Natural killer cell (primary cell): ENCODE measurements at regions not wholly inside any gene's neighbourhood (a gene's known extent, or its start where the extent isn't known, plus 50 kb on each side); places are given as distances from the start of the nearest gene placed in this dataset.

Experiments
- ATAC-seq, 3 donors: fragments of 150-1000 bp in 2 of 3; fragments of 200-7000 bp in 1 of 3; cut with Tn5 transposase; 1 replicate in 1 of 3; 2 replicates in 2 of 3; pipeline ENCODE4 v1.10.0; 2021; ENCODE audit warnings: mild to moderate bottlenecking in 2 of 3, moderate library complexity in 2 of 3
- DNase-seq, 2 donors: peaks; one replicate each; pipeline versions ENCODE4 v3.0.0 to v3.0.0-alpha.2; 2013 to 2021; ENCODE audit warnings: mixed read lengths in 1 of 2
- H3K27ac ChIP-seq: one replicate; pipeline ENCODE4 v1.5.1; 2013; ENCODE audit warnings: mild to moderate bottlenecking, low read length
- H3K27me3 ChIP-seq: one replicate; pipeline ENCODE4 v1.6.1; 2013; ENCODE audit warnings: low read length; ENCODE audit not compliant: control insufficient read depth, insufficient read depth
- H3K36me3 ChIP-seq: one replicate; pipeline ENCODE4 v1.6.1; 2013; ENCODE audit warnings: low read length; ENCODE audit not compliant: control insufficient read depth, insufficient read depth
- H3K4me1 ChIP-seq: one replicate; pipeline ENCODE4 v1.6.1; 2013; ENCODE audit warnings: low read length; ENCODE audit not compliant: control insufficient read depth, insufficient read depth
- H3K4me3 ChIP-seq: one replicate; pipeline ENCODE4 v1.5.1; 2013; ENCODE audit warnings: low read length
- H3K9me3 ChIP-seq: one replicate; pipeline ENCODE4 v1.6.1; 2013; ENCODE audit warnings: low read length; ENCODE audit not compliant: control insufficient read depth, insufficient read depth
- H3K27ac Mint-ChIP-seq, 2 donors: one replicate each; pipeline ENCODE4 v1.8.0; 2022; ENCODE audit warnings: mild to moderate bottlenecking in 2 of 2, mixed read lengths in 2 of 2, moderate library complexity in 1 of 2
- H3K27me3 Mint-ChIP-seq, 2 donors: one replicate each; pipeline ENCODE4 v1.8.0; 2022; ENCODE audit warnings: low read depth in 2 of 2, mixed read lengths in 2 of 2
- H3K36me3 Mint-ChIP-seq: one replicate; pipeline ENCODE4 v1.8.0; 2022; ENCODE audit warnings: mixed read lengths
- H3K4me1 Mint-ChIP-seq, 2 donors: one replicate each; pipeline ENCODE4 v1.8.0; 2022; ENCODE audit warnings: mixed read lengths in 2 of 2
- H3K4me3 Mint-ChIP-seq: one replicate; pipeline ENCODE4 v1.8.0; 2022; ENCODE audit warnings: mild to moderate bottlenecking, moderate library complexity, mixed read lengths
- H3K9me3 Mint-ChIP-seq, 2 donors: one replicate each; pipeline ENCODE4 v1.8.0; 2022; ENCODE audit warnings: mixed read lengths in 2 of 2
- WGBS: methylation state at CpG from one replicate; pipeline ENCODE4 v1.1.7; 2013; ENCODE audit warnings: missing lambda C conversion rate; ENCODE audit not compliant: insufficient coverage; 5-methylcytosine and 5-hydroxymethylcytosine counted together
- intact Hi-C: fragments of 100-400 bp; cut with micrococcal nuclease; formaldehyde crosslinking; loops from one replicate; pipeline ENCODE4 v1.14.2; 2022
- TF ChIP-seq, protein P1 (sequence below): fragments of 200-600 bp; IDR thresholded peaks from one replicate; pipeline ENCODE4 v1.8.0; 2022; ENCODE audit warnings: antibody characterized with exemption

DNA sequence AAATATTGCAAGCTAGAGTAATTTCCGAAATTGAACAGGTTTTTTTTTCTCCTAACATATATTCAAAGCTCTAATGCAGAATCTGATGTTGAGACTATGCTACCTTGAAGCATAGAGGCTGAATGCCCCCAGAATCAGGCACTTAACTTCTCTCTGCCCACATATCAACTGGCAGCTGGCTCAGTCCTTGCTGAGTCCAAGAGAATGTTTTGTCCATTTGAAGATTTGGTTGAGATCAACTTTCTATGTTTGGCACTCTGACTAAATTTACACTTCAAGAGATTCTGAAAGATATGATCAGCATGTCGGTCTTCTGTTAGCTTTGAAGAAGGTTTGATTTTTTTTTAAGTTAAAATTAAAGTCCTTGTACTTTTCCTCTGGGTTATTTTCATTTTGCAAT is 1298.1 kb downstream of the EPHA7 start:
- 69% methylated on average over 1 of the region's 2 CpGs for WGBS
- H3K27ac Mint-ChIP-seq = no peak overlapping the region
- ATAC-seq (no peak), DNase-seq (no peak)
- H3K4me3 ChIP-seq = no peak overlapping the region
- H3K4me1 ChIP-seq = no peaks in the 10 kb centered on the region
- TF ChIP-seq, protein P1, sequence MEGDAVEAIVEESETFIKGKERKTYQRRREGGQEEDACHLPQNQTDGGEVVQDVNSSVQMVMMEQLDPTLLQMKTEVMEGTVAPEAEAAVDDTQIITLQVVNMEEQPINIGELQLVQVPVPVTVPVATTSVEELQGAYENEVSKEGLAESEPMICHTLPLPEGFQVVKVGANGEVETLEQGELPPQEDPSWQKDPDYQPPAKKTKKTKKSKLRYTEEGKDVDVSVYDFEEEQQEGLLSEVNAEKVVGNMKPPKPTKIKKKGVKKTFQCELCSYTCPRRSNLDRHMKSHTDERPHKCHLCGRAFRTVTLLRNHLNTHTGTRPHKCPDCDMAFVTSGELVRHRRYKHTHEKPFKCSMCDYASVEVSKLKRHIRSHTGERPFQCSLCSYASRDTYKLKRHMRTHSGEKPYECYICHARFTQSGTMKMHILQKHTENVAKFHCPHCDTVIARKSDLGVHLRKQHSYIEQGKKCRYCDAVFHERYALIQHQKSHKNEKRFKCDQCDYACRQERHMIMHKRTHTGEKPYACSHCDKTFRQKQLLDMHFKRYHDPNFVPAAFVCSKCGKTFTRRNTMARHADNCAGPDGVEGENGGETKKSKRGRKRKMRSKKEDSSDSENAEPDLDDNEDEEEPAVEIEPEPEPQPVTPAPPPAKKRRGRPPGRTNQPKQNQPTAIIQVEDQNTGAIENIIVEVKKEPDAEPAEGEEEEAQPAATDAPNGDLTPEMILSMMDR = no peak
- intact Hi-C loops = no loop called here
- no peak overlapping the region for H3K27ac ChIP-seq
- H3K27me3 ChIP-seq = no peaks in the 10 kb centered on the region
- H3K9me3 Mint-ChIP-seq = peaks cover 2 to 16% of the 10 kb centered on the region in 2 donors
- no peaks in the 10 kb centered on the region for H3K27me3 Mint-ChIP-seq
- H3K36me3 ChIP-seq = no peaks in the 10 kb centered on the region
- H3K4me3 Mint-ChIP-seq = no peak overlapping the region
- no peaks in the 10 kb centered on the region for H3K36me3 Mint-ChIP-seq
- H3K4me1 Mint-ChIP-seq = no peaks in the 10 kb centered on the region
- no peaks in the 10 kb centered on the region for H3K9me3 ChIP-seq

DNA sequence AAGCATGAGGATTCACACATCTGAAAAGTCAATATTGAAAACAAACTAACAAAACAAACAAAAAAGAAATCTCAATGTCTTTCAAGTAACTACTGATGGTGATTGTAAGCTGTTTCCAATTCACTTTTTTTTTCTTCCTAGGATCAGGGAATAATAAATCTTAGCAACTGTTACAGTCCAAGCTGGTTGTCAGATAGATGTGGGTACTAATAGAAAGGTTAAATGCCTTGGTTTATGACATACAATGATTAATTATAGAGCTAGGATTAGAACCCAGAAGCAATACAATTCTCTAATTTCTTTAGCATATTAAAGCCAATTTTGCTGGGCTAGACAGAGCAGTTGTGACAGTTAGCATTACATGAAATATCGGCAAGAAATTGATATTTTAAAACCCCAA is 1301.6 kb downstream of the EPHA7 start:
- H3K27ac Mint-ChIP-seq = no peak overlapping the region
- no peaks in the 10 kb centered on the region for H3K4me1 ChIP-seq
- H3K27ac ChIP-seq = no peak overlapping the region
- no peaks in the 10 kb centered on the region for H3K4me1 Mint-ChIP-seq
- intact Hi-C loops = no loop called here
- TF ChIP-seq, protein P1 = no peak
- WGBS = 92% methylated on average over 1 of the region's 1 CpG
- H3K27me3 ChIP-seq = no peaks in the 10 kb centered on the region
- no peaks in the 10 kb centered on the region for H3K36me3 ChIP-seq
- DNase-seq (no peak), ATAC-seq (no peak)
- H3K4me3 Mint-ChIP-seq = no peak overlapping the region
- H3K36me3 Mint-ChIP-seq = no peaks in the 10 kb centered on the region
- peaks cover 4 to 11% of the 10 kb centered on the region in 2 donors for H3K9me3 Mint-ChIP-seq
- no peaks in the 10 kb centered on the region for H3K9me3 ChIP-seq
- no peaks in the 10 kb centered on the region for H3K27me3 Mint-ChIP-seq
- no peak overlapping the region for H3K4me3 ChIP-seq

DNA sequence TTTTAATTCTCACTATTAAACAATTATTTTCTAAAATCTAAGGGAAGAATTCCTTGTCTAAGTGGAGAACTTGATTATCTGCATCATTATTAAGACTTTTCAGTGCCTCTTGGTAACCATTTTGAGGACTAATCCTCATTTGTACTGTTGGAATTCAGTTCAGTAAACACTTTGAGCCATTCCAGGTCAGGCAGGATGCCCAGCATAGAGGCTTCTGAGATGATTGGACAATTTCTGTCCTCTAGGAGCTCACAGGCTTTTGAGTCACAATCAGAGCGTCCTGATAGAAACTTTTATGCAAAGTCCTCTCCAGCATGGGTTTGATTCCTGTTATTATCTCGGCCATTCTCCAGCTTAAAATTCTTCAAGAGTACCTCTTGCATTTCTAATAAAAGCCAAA is 1304.6 kb downstream of the EPHA7 start:
- ATAC-seq (no peak), DNase-seq (no peak)
- no peaks in the 10 kb centered on the region for H3K36me3 ChIP-seq
- no peak overlapping the region for H3K4me3 Mint-ChIP-seq
- no peak overlapping the region for H3K27ac Mint-ChIP-seq
- H3K9me3 Mint-ChIP-seq = peaks cover 8 to 10% of the 10 kb centered on the region in 2 donors
- no peaks in the 10 kb centered on the region for H3K36me3 Mint-ChIP-seq
- TF ChIP-seq, protein P1 = no peak
- 82% methylated on average over 2 of the region's 2 CpGs for WGBS
- H3K4me1 ChIP-seq = no peaks in the 10 kb centered on the region
- no peaks in the 10 kb centered on the region for H3K27me3 ChIP-seq
- no peaks in the 10 kb centered on the region for H3K27me3 Mint-ChIP-seq
- no peak overlapping the region for H3K27ac ChIP-seq
- H3K4me3 ChIP-seq = no peak overlapping the region
- H3K4me1 Mint-ChIP-seq = no peaks in the 10 kb centered on the region
- intact Hi-C loops = no loop called here
- H3K9me3 ChIP-seq = no peaks in the 10 kb centered on the region

DNA sequence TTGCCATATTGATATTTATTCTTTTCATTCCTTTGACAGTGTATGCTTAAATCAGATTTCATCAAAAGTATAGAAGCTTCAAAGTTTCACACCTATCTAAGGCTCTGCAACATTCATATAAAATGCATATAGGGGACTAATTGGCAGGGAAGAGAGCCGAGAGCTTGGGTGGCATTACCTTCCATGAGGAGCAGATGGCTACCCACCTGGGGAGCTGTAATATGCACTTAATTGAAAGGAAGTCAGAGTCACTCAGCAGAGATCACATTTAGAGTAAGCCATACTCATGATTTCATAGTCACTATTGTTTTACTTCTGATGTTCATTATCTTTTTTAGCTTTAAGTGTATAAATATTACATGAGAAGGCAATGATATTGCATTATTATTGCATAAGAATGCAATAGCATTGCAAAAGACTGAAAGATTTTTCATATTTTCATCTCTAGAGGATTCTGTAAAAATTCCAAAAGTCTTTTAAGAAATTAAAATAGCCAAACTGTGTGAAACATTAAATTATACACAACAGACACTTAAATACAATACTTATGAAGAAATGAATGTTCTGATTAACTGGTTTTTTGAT is 1305.2 kb downstream of the EPHA7 start:
- H3K4me3 Mint-ChIP-seq = no peak overlapping the region
- no peaks in the 10 kb centered on the region for H3K27me3 Mint-ChIP-seq
- H3K9me3 Mint-ChIP-seq = peaks cover 8% of the 10 kb centered on the region in 2 donors
- Histone ChIP-seq H3K27me3 (no peaks in the 10 kb centered on the region), H3K4me1 (no peaks in the 10 kb centered on the region), H3K27ac (no peak overlapping the region), H3K9me3 (peaks cover 4% of the 10 kb centered on the region), H3K36me3 (no peaks in the 10 kb centered on the region), H3K4me3 (no peak overlapping the region)
- TF ChIP-seq, protein P1 = no peak
- H3K4me1 Mint-ChIP-seq = no peaks in the 10 kb centered on the region
- no peak overlapping the region for H3K27ac Mint-ChIP-seq
- no peaks in the 10 kb centered on the region for H3K36me3 Mint-ChIP-seq
- ATAC-seq (no peak), DNase-seq (no peak)
- 0% methylated on average over 1 of the region's 1 CpG for WGBS
- intact Hi-C loops = no loop called here
